HG03469 (cell line): ENCODE measurements at regions not wholly inside any gene's neighbourhood (a gene's known extent, or its start where the extent isn't known, plus 50 kb on each side); places are given as distances from the start of the nearest gene placed in this dataset.
"Not testable (repeated sequence)": the region's sequence is repeated elsewhere in the genome, so short reads cannot be mapped to it uniquely, and the experiment has no call there.

Source experiments
- ATAC-seq: cut with Tn5 transposase; IDR thresholded peaks from one replicate; pipeline ENCODE4 v1.9.1; 2021; ENCODE audit warnings: mild to moderate bottlenecking, moderate library complexity, moderate number of reproducible peaks; ENCODE audit not compliant: unreplicated experiment

DNA sequence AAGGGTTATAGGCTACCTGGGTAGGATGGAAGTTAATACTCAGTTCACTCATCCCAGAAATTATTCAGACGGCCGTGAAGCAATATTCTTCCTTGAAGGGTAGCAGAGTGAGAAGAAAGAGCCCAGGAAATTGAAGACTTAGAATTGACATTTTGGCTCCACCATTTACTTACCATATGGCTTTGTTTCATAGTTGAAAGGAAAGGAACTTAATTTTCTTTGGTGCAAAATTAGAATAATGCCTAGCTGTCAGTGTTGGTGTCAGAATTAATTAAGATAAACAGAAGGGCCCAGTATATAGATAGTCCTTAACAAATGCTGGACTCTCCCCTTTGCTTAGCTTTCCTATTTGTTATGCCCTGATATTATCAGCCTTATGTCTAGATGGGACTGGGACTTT is 263.2 kb downstream of the KCNJ3 start:
- no peak for ATAC-seq

DNA sequence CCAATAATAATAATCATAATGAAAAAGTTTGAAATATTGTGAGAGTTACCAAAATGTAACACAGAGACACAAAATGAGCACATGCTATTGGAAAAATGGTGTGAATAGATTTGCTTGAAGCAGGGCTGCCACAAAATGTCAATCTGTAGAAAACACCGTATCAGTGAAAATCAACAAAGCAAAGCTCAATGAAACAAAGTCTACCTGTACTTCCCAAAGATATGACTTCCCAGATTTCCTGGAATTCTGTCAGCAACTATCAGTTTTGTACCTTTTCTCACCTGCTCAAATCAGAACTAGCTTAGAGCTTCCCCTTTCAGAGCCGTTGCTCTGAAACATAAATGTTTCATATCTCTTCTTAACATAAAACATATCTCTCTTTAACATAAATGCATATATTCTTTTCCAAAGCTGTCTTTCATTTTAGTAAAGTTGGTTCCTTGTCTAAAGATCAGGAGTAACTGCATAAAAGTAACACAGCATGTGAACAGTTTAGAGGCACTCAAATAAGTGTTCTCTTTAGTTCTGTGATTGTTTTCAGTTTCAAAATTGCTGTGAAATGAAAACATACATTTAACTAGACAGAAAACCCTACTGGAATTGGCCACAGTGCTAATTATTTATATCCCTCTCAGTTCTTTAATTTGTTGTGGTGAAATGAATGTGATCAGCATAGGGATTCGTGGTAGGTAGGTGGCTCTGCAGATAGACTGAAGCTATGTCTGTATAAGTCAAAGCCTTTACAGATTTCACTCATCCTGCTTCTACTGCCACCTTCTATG is 262.5 kb downstream of the KCNJ3 start:
- peak; percentile 87 for ATAC-seq

DNA sequence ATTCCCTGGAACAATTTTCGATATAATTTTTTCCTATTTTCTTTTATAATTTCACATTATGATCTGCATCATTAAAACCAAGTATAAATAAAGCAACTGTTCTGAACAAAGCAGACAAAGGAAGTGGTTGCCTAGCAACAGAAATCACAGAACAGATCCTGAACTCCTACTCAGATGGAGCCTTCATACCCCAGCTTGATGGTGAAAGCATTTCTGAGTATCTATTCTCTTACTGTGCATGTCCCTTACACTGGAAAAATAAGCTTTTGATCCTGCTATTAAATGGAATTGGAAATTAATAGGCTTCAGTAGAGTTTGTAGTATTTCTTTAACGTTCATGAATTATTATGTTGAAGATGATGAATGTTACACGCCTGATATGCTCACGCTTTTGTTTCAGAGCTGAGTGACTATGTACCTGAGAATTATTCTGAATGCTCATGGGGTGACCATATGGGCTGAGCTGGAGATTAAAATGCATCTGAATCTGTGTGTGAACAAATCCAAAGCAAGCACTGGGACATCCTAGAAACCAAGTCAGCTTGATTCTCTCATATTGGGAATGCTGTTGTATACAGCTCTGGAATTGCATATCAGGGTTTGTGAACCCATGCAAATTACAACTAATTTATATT is 254.0 kb downstream of the KCNJ3 start:
- ATAC-seq = no peak

DNA sequence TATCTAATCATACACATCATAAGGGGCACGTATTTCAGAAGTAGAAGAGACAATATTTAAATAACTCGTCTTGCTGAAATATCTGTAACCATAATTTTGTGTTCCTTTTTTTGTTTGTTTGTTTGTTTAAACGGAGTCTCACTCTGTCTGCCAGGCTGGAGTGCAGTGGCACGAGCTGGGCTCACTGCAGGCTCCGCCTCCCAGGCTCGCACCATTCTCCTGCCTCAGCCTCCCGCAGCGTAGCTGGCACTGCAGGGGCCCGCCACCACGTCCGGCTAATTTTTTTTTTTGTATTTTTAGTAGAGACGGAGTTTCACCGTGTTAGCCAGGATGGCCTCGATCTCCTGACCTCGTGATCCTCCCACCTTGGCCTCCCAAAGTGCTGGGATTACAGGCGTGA is 248.9 kb downstream of the KCNJ3 start:
- not testable (repeated sequence) for ATAC-seq

DNA sequence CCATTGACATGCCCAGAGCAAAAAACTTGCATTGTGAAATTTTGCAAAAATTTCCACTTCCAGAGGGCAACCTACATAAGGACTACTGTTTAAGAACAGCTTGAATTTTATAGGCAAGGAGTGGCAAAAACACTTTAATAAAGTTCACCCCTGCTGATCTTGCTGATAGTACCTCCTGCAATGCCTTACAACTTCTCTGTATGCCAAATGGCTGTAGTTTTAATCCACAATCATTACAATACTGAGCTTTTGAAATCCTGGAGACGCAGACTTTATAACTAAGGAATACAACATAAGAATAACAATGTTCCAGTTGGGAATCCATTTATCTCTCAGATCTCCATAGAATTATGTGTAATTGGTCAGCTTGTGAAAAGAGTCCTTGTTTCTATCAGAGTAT is 247.5 kb downstream of the KCNJ3 start:
- ATAC-seq = no peak

DNA sequence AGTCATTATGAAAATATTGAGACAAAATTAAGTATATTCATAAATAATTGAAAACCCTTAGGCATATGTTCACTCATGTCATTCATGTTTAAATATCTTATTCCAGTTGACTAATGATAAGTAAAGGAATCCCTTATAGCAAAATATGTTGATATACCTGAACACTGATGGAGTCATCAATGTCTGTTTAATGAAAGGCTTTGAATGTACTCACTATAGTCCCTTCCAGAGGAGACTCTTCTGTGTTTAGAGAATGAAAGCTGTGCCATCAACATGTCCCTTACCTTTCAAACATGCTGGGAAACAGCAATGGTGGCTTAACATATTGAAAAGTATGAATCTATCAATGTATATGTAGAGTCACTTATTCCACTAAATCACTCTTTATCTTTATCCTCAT is 242.9 kb downstream of the KCNJ3 start:
- no peak for ATAC-seq

DNA sequence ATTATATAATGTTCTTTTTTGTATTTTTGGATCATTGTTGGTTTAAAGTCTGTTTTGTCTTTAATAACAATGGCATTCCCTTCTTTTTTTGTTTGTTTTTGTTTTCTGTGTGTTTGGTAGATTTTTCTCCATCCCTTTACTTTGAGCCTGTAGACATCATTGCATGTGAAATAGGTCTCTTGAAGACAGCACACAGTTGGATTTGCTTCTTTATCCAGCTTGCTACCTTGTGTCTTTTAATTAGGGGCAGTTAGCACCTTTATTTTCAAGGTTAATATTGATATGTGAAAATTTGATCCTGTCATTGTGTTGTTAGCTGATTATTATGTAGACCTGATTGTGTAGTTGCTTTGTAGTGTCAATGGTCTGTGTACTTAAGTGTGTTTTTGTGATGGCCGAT is 235.7 kb downstream of the KCNJ3 start:
- no peak for ATAC-seq

DNA sequence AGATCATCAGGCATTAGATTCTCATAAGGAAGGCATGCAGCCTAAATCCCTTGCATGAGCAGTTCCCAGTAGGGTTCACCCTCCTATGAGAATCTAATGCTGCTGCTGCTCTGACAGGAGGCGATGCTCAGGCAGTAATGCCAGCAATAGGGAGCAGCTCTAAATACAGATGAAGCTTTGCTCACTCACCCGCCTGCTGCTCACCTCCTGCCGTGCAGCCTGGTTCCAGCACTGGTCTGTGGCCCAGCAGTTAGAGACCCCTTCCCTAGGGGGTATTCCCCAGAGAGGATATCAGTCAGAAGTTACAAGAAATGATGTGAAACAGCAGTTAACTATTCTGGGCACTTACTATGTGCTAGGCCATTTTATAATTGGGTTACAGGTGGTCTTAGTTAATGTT is 226.0 kb downstream of the KCNJ3 start:
- ATAC-seq = no peak

DNA sequence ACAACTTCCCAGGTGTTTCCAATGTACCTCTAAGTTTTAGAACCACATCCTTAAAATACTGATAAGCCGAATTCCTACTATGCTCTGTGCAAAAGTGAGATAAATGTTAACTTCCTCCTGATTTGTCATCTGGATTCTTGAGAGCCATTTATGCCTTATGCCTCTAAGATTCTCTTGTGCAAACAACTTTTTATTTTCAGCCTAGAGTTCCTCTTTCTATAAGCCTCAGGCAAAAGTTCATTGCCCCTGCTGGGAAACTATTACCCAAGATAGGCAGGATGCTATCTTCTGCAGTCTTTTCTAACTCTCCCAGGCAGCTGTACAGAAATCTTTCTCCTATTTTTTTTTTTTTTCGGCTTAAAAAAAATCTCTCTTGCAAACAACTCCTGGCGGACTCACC is 216.1 kb downstream of the KCNJ3 start:
- no peak for ATAC-seq

DNA sequence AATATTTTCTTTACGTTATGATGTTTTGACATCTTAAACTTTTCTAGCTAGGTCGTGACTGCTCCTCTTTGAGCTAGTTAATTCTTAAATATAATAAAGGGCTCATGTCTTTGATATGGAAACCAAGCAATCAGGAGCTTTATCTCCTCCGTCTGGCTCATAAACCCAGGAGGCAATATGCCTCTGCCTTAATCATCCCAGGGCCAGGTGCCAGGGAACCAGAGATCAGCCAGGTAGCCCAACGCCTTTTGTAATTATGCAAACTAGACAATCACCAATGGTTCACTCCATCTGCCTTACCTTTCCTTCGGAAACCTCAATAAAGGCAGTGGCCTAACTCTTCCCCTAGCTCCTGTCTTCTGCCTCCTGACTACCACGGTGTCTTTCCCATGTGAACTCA is 213.7 kb downstream of the KCNJ3 start:
- ATAC-seq = no peak

DNA sequence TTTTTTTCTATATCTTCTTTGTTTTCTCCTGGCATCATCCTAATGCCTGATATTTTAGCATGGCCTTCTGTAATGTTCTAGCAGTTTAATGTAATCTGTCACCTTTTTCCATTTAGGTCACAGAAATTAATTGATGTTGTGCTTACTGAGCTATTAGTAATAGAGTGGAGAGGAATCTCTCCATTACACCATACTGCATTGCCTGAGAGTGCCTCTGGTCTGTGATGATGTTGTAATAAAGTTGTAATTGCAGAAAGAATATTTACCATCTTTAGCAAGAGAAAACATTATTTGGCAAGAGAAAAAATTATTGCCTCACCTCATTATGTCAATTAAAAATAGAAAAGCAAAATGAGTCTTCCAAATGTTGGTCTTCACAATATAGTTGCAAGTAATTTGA is 213.2 kb downstream of the KCNJ3 start:
- ATAC-seq = no peak

DNA sequence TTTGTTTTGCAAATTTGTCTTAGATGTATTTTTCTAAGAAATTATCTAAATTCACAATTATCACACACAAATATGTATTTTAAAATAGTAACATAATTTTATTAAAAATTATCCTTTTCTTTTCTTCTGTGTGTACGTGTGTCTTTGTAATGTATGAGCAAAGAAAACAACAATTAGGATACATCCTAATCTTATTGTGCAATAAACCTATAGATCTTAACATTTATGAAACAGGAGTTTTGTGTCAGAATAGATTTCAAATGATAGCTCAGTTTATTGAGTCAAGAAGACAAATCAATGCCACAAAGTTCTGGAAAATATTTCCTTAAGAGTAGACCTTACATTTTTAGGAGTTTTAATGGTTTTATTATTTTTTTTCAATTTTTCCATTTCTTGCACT is 212.2 kb downstream of the KCNJ3 start:
- no peak for ATAC-seq

DNA sequence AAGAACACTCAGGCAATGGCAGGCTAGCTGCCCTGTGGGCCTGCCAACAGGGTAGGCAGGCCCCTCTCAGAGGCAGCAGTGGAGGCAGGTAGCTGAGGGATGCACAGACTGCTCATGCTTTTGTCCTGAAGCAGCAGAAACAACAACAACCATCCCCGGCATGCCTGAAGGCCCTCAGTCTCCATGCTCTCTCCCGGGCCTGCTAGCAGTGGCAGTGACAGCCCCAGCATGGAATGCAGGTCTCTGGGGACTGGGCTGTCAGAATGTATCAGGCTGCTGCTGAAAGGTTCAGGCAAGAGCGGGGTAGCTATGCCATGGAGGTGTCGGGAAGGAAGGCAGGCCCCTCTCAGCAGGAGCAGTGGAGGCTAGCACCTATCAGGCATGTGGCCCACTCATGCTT is 209.8 kb downstream of the KCNJ3 start:
- no peak for ATAC-seq
